GM18870 (cell line): ENCODE measurements at regions not wholly inside any gene's neighbourhood (a gene's known extent, or its start where the extent isn't known, plus 50 kb on each side); places are given as distances from the start of the nearest gene placed in this dataset.

Experiments used
- ATAC-seq: cut with Tn5 transposase; IDR thresholded peaks from one replicate; pipeline ENCODE4 v1.9.1; 2021; ENCODE audit warnings: moderate library complexity; ENCODE audit not compliant: unreplicated experiment

- ATAC-seq, result no peak
These were observed 71.1 kb downstream of the TMEM114 start for GRCh38 chr16:8519179-8519578.

GRCh38 chr16:8517280-8517679 lies 73.0 kb downstream of the TMEM114 start:
- ATAC-seq, result no peak

- ATAC-seq, result no peak
These were observed 73.8 kb downstream of the TMEM114 start for GRCh38 chr16:8516471-8516870.

GRCh38 chr16:8512941-8513624 lies 77.2 kb downstream of the TMEM114 start:
- no peak for ATAC-seq

- no peak for ATAC-seq
These were observed 78.8 kb downstream of the TMEM114 start for GRCh38 chr16:8511464-8511863.

GRCh38 chr16:8510160-8510559 lies 80.2 kb downstream of the TMEM114 start:
- no peak for ATAC-seq

GRCh38 chr16:8505327-8505991 lies 84.9 kb downstream of the TMEM114 start:
- no peak for ATAC-seq

- ATAC-seq, result no peak
These were observed 87.9 kb downstream of the TMEM114 start for GRCh38 chr16:8502446-8502845.

- no peak for ATAC-seq
These were observed 90.0 kb downstream of the TMEM114 start for GRCh38 chr16:8500351-8500750.

GRCh38 chr16:8496364-8496763 lies 93.9 kb downstream of the TMEM114 start:
- no peak for ATAC-seq

GRCh38 chr16:8493972-8494371 lies 96.3 kb downstream of the TMEM114 start:
- ATAC-seq, result no peak

GRCh38 chr16:8492690-8493089 lies 97.6 kb downstream of the TMEM114 start:
- no peak for ATAC-seq

- ATAC-seq, result no peak
These were observed 100.7 kb downstream of the TMEM114 start for GRCh38 chr16:8489580-8489979.

GRCh38 chr16:8486985-8487384 lies 103.3 kb downstream of the TMEM114 start:
- no peak for ATAC-seq

- no peak for ATAC-seq
These were observed 106.9 kb downstream of the TMEM114 start for GRCh38 chr16:8483396-8483795.

- no peak for ATAC-seq
These were observed 108.5 kb downstream of the TMEM114 start for GRCh38 chr16:8481810-8482209.

GRCh38 chr16:8476824-8477223 lies 113.5 kb downstream of the TMEM114 start:
- ATAC-seq, result no peak

GRCh38 chr16:8474587-8474986 lies 115.7 kb downstream of the TMEM114 start:
- ATAC-seq, result no peak

- no peak for ATAC-seq
These were observed 121.1 kb downstream of the TMEM114 start for GRCh38 chr16:8469102-8469778.

GRCh38 chr16:8464979-8465378 lies 125.3 kb downstream of the TMEM114 start:
- no peak for ATAC-seq

- ATAC-seq, result no peak
These were observed 131.1 kb downstream of the TMEM114 start for GRCh38 chr16:8459085-8459733.
